RWPE1 (cell line): ENCODE measurements at regions not wholly inside any gene's neighbourhood (a gene's known extent, or its start where the extent isn't known, plus 50 kb on each side); places are given as distances from the start of the nearest gene placed in this dataset.

Experiments used
- CTCF ChIA-PET: fragments of 350-600 bp; sonication (Branson Sonifier 250); formaldehyde crosslinking; extraction: SDS; loops from one replicate; lab custom pipeline; 2021; lab: Yijun Ruan, JAX
- POLR2A ChIA-PET: fragments of 400-600 bp; formaldehyde crosslinking; extraction: SDS; loops from one replicate; lab custom pipeline; 2020; ENCODE audit warnings: antibody characterized with exemption; ENCODE audit not compliant: low non-redundant PET; lab: Yijun Ruan, JAX
- DNase-seq: peaks from one replicate; pipeline ENCODE4 v3.0.0; 2012; ENCODE audit warnings: low spot score
- H3K27ac ChIP-seq: fragments of 450-650 bp; 2 replicates; pipeline ENCODE4 v1.5.1; 2017
- CTCF ChIP-seq: fragments of 450-650 bp; conservative IDR thresholded peaks from 2 replicates; pipeline ENCODE4 v1.5.1; 2017; ENCODE audit warnings: low read depth, mild to moderate bottlenecking

GRCh38 chr5:174616036-174616435, 108.3 kb upstream of the MSX2 start:
- POLR2A ChIA-PET: no interaction called here
- no peak for TF ChIP-seq CTCF
- CTCF ChIA-PET: no interaction called here
- no peak for DNase-seq
- H3K27ac ChIP-seq: no peak overlapping the region

GRCh38 chr5:174617285-174617684, 107.1 kb upstream of the MSX2 start:
- no peak overlapping the region for H3K27ac ChIP-seq
- TF ChIP-seq CTCF: no peak
- POLR2A ChIA-PET: no interaction called here
- CTCF ChIA-PET: no interaction called here
- DNase-seq: no peak

GRCh38 chr5:174617910-174618309, 106.5 kb upstream of the MSX2 start:
- DNase-seq: no peak
- no peak overlapping the region for H3K27ac ChIP-seq
- no peak for TF ChIP-seq CTCF
- CTCF ChIA-PET: interaction anchor here (0.7 kb wide), 1 partner anchor 198 kb away, joined by 3 read pairs; no protein-coding TSS in a partner anchor
- POLR2A ChIA-PET: no interaction called here

GRCh38 chr5:174618589-174618988, 105.8 kb upstream of the MSX2 start:
- ChIA-PET POLR2A (no interaction called here), CTCF (interaction anchor here (0.7 kb wide), 1 partner anchor 198 kb away, joined by 3 read pairs; no protein-coding TSS in a partner anchor)
- H3K27ac ChIP-seq: no peak overlapping the region
- no peak for DNase-seq
- TF ChIP-seq CTCF: no peak

GRCh38 chr5:174622067-174622466, 102.3 kb upstream of the MSX2 start:
- DNase-seq: no peak
- ChIA-PET CTCF (no interaction called here), POLR2A (no interaction called here)
- no peak overlapping the region for H3K27ac ChIP-seq
- TF ChIP-seq CTCF: no peak

GRCh38 chr5:174623018-174623417, 101.4 kb upstream of the MSX2 start:
- POLR2A ChIA-PET: no interaction called here
- CTCF ChIA-PET: interaction anchor here (0.7 kb wide), 1 partner anchor 65 kb away, joined by 3 read pairs; no protein-coding TSS in a partner anchor
- no peak for TF ChIP-seq CTCF

More at GRCh38 chr5:174623018-174623417, 101.4 kb upstream of the MSX2 start:
- no peak for DNase-seq
- H3K27ac ChIP-seq: no peak overlapping the region
